ENCODE measurements at regions not wholly inside any gene's neighbourhood (a gene's known extent, or its start where the extent isn't known, plus 50 kb on each side); places are given as distances from the start of the nearest gene placed in this dataset.

DNA sequence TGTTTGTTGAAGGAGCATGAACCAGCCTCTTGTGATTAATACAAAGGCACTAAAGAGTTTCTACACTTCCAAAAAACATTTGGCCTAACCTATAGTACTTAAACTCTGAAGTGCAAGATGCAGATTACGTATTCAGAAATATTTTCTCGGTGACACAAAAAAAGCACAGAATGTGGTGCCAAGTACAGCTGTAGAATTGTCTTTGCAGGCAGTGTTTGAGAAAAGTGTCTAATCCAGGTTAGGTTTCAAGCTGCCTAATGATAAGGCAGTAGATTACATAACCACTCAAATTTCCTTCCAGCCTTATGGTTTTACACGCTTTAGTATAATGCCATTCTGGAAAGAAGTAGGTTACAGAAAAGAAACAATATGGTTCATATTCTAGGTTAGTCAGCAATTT lies 205.2 kb downstream of the KLHL28 start:
- H3K9me3 Mint-ChIP-seq (ENCODE audit: unreplicated experiment), result no peaks in the 10 kb centered on the region
- no peaks in the 10 kb centered on the region for H3K4me1 Mint-ChIP-seq (ENCODE audit: insufficient read depth, unreplicated experiment)
- H3K27me3 Mint-ChIP-seq (ENCODE audit: insufficient read depth, unreplicated experiment), result no peaks in the 10 kb centered on the region
- CTCF ChIA-PET, result no interaction called here
- DNase-seq (ENCODE audit: unreplicated experiment), result no peak
- no peak overlapping the region for H3K27ac Mint-ChIP-seq (ENCODE audit: low read depth, unreplicated experiment)
- POLR2A ChIA-PET, result no interaction called here
- no peaks in the 10 kb centered on the region for H3K36me3 Mint-ChIP-seq (ENCODE audit: insufficient read depth, unreplicated experiment)
- intact Hi-C loops (cut with micrococcal nuclease), result no loop called here
- no TSS peak for BruUV-seq (replicated peaks)
- no peak overlapping the region for H3K4me3 Mint-ChIP-seq (ENCODE audit: unreplicated experiment)
- TF ChIP-seq, protein P1, sequence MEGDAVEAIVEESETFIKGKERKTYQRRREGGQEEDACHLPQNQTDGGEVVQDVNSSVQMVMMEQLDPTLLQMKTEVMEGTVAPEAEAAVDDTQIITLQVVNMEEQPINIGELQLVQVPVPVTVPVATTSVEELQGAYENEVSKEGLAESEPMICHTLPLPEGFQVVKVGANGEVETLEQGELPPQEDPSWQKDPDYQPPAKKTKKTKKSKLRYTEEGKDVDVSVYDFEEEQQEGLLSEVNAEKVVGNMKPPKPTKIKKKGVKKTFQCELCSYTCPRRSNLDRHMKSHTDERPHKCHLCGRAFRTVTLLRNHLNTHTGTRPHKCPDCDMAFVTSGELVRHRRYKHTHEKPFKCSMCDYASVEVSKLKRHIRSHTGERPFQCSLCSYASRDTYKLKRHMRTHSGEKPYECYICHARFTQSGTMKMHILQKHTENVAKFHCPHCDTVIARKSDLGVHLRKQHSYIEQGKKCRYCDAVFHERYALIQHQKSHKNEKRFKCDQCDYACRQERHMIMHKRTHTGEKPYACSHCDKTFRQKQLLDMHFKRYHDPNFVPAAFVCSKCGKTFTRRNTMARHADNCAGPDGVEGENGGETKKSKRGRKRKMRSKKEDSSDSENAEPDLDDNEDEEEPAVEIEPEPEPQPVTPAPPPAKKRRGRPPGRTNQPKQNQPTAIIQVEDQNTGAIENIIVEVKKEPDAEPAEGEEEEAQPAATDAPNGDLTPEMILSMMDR (IDR thresholded peaks at IDR 0.05; ENCODE audit: unreplicated experiment), result no peak

DNA sequence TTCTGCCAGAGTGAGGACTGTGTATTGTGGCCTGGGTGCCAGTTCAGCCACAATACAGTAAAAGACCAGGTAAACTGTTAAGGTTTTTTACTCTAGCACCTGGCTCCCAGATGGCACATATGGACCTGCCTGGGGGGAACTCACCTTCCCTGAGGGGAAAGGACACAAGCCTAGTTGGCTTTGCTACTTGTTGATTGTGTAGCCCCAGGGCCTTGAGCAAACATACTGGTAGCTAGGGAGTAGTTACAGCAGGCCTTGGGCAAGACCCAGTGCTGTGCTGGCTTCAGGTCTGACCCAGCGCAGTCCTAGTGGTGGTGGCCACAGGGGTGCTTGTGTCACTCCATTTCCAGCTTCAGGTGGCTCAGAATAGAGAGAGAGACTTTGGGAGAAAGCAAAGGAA lies 216.4 kb downstream of the KLHL28 start:
- H3K9me3 Mint-ChIP-seq (ENCODE audit: unreplicated experiment), result peaks cover 28% of the 10 kb centered on the region
- CTCF ChIA-PET, result no interaction called here

DNA sequence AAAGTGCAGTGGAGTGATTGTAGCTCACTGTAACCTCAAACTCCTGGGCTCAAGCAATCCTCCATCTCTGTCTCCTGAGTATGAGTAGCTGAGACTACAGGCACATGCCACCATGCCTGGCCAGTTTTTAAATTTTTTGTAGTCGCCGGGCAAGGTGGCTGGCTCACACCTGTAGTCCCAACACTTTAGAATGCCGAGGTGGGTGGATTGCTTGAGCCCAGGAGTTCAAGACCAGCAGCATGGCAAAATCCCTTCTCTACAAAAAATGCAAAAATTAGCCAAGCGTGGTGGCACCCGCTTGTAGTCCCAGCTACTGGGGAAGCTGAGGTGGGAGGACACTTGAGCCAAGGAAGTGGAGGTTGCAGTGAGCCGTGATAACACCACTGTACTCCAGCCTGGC lies 219.5 kb downstream of the KLHL28 start:
- no peaks in the 10 kb centered on the region for H3K27me3 Mint-ChIP-seq (ENCODE audit: insufficient read depth, unreplicated experiment)
- no peaks in the 10 kb centered on the region for H3K36me3 Mint-ChIP-seq (ENCODE audit: insufficient read depth, unreplicated experiment)
- intact Hi-C loops (cut with micrococcal nuclease), result no loop called here
- CTCF ChIA-PET, result interaction anchor here (0.6 to 1.1 kb wide), 2 partner anchors 62 to 1507 kb away, joined by 3 read pairs; no protein-coding TSS in a partner anchor
- TF ChIP-seq, protein P1 (IDR thresholded peaks at IDR 0.05; ENCODE audit: unreplicated experiment), result no peak
- no peak overlapping the region for H3K27ac Mint-ChIP-seq (ENCODE audit: low read depth, unreplicated experiment)
- no peak overlapping the region for H3K4me3 Mint-ChIP-seq (ENCODE audit: unreplicated experiment)
- DNase-seq (ENCODE audit: unreplicated experiment), result no peak
- H3K9me3 Mint-ChIP-seq (ENCODE audit: unreplicated experiment), result peaks cover 18% of the 10 kb centered on the region
- POLR2A ChIA-PET, result no interaction called here
- peaks cover 6% of the 10 kb centered on the region for H3K4me1 Mint-ChIP-seq (ENCODE audit: insufficient read depth, unreplicated experiment)
- no TSS peak for BruUV-seq (replicated peaks)

More for the DNA sequence above, 216.4 kb downstream of the KLHL28 start:
- DNase-seq (ENCODE audit: unreplicated experiment), result no peak
- no peaks in the 10 kb centered on the region for H3K36me3 Mint-ChIP-seq (ENCODE audit: insufficient read depth, unreplicated experiment)
- POLR2A ChIA-PET, result interaction anchor here (0.6 kb wide), 1 partner anchor 1648 kb away, joined by 3 read pairs; no protein-coding TSS in a partner anchor
- intact Hi-C loops (cut with micrococcal nuclease), result no loop called here
- TF ChIP-seq, protein P1 (IDR thresholded peaks at IDR 0.05; ENCODE audit: unreplicated experiment), result no peak
- H3K4me3 Mint-ChIP-seq (ENCODE audit: unreplicated experiment), result no peak overlapping the region
- no peak overlapping the region for H3K27ac Mint-ChIP-seq (ENCODE audit: low read depth, unreplicated experiment)
- BruUV-seq (replicated peaks), result no TSS peak
- peaks cover under 1% of the 10 kb centered on the region for H3K4me1 Mint-ChIP-seq (ENCODE audit: insufficient read depth, unreplicated experiment)
- no peaks in the 10 kb centered on the region for H3K27me3 Mint-ChIP-seq (ENCODE audit: insufficient read depth, unreplicated experiment)

DNA sequence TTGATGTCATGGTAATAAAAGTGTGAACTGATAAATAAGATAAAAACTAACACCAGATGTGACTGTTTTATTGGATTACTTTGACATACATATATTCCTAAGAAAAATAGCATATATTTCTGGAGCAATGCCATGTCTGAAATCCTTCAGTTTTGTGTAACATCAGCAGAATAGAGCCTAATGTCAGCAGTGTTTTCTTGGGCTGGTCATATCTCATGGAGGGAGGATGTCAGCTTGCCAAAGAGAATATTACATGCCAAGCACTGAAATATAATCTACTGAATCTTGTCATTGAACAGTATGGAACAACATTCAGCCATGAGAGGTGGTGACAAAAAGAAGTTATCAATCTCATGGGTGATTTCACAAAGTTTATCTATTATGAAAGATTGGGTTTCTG lies 220.3 kb downstream of the KLHL28 start:
- Mint-ChIP-seq H3K27me3 (ENCODE audit: insufficient read depth, unreplicated experiment) (no peaks in the 10 kb centered on the region), H3K4me3 (ENCODE audit: unreplicated experiment) (no peak overlapping the region), H3K4me1 (ENCODE audit: insufficient read depth, unreplicated experiment) (peaks cover 6% of the 10 kb centered on the region), H3K36me3 (ENCODE audit: insufficient read depth, unreplicated experiment) (no peaks in the 10 kb centered on the region), H3K9me3 (ENCODE audit: unreplicated experiment) (peaks cover 15% of the 10 kb centered on the region), H3K27ac (ENCODE audit: low read depth, unreplicated experiment) (no peak overlapping the region)
- intact Hi-C loops (cut with micrococcal nuclease), result no loop called here
- POLR2A ChIA-PET, result no interaction called here
- no peak for DNase-seq (ENCODE audit: unreplicated experiment)
- TF ChIP-seq, protein P1 (IDR thresholded peaks at IDR 0.05; ENCODE audit: unreplicated experiment), result no peak
- CTCF ChIA-PET, result interaction anchor here (1.1 kb wide), 1 partner anchor 62 kb away, joined by 3 read pairs; no protein-coding TSS in a partner anchor
- BruUV-seq (replicated peaks), result no TSS peak
